Activated CD8-positive, alpha-beta memory T cell treated with anti-CD3 and anti-CD28 coated beads for 24 hours (primary cell): ENCODE measurements at regions not wholly inside any gene's neighbourhood (a gene's known extent, or its start where the extent isn't known, plus 50 kb on each side); places are given as distances from the start of the nearest gene placed in this dataset.

ENCODE experiments used
- DNase-seq: peaks from one replicate; pipeline ENCODE4 v3.0.0-alpha.2; 2020

DNA sequence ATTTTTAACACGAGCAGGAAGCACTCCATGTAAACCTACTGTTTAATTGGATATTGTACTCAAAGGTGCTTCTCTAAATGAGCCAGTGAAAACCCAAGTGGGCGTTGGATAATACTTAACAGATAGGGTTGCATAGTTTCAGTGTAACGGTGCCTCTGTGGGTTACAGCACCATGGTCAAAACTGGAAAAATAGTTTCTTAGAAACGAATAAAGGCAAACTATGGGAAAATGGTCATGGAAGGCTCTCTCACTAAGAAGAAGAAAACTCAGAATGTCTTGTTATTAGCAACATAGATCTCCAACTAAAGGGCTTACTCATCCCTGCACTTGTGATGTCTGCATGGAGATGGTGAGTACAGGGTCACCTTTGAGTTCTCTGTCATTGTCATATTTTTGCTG lies 59.1 kb upstream of the NEDD9 start:
- DNase-seq: no peak

DNA sequence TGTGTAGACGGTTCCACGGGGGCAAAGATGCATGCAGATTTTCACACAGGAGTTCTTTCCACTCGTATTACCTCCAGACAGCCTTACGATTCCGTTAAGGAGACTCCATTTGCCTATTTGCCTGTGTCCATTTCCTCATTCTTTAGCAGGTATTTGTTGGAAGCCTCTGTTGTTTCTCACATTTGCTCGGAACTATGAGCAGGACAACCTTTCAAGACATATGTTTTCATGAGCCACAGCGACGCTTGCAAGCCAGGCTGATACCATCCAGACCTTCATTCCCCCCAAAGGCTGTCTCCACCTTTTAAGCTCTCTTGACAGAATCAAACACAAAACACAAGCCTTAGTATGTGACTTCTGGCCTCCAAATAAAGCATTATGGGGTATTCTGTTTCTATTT lies 57.6 kb upstream of the NEDD9 start:
- no peak for DNase-seq

- no peak for DNase-seq
These were observed 55.6 kb upstream of the NEDD9 start for GRCh38 chr6:11288065-11288464.

GRCh38 chr6:11284996-11285395 lies 52.5 kb upstream of the NEDD9 start:
- no peak for DNase-seq

DNA sequence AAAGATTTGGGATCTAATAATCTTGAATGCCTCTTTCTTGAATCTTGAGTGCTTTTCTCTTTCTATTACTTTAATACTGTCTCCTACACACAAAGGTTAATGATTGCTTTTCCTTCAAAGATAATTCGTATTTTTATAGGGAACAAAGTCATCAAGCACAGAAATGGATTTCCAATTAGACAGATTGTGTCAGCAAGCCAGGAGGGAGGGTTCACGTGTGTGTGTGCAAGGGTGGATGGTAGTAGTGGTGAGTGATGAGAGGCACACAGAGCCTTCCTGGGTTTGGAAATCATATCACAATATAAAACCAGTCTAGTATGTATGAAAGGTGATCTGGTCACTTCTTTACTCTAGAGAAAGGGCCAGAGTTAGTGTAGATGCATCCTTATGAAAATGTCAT lies 51.2 kb upstream of the NEDD9 start:
- no peak for DNase-seq

DNA sequence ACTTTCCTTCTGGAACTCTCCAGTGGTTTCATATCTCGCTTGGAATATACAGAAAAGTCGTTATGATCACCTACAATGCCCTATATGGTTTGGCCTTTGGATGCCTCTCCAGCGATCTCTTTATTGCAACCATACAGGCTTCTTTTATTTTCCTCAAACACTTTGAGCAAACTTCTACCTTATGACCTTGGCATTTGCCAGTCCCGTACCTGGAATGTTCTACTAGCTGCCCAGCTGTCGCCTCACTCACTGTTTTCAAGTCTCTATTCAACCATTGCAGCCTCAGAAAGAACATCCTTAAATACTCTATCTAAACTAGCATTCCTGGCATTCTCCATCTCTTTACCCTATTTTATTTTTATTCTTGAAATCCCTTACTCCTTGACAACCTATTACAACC lies 50.4 kb upstream of the NEDD9 start:
- DNase-seq: no peak
